HG02943 (cell line): ENCODE measurements at regions not wholly inside any gene's neighbourhood (a gene's known extent, or its start where the extent isn't known, plus 50 kb on each side); places are given as distances from the start of the nearest gene placed in this dataset.

Experiments used
- ATAC-seq: cut with Tn5 transposase; IDR thresholded peaks from one replicate; pipeline ENCODE4 v1.9.1; 2021; ENCODE audit warnings: mild to moderate bottlenecking, low read depth, moderate library complexity; ENCODE audit not compliant: unreplicated experiment

- ATAC-seq, result no peak
These were observed 923.4 kb downstream of the REEP3 start for GRCh38 chr10:64444564-64444963.

GRCh38 chr10:64449603-64450002 lies 928.4 kb downstream of the REEP3 start:
- no peak for ATAC-seq

DNA sequence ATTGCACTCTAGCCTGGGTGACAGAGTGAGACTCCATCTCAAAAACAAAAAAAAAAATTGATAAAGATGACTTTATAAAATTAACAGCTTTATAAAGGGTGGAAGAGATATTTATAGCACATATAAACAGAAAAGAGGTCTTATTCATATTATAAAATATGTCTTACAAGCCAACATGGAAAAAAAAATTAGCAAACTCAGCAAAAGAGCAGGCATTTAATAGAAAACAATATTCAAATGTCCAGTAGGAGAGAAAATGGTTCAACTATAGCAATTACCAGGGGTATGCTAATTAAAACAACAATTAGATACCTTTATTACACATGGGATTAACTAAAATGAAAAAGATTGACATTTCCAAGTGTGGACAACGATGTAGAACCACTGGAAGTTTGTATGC lies 929.1 kb downstream of the REEP3 start:
- ATAC-seq, result no peak

- no peak for ATAC-seq
These were observed 933.8 kb downstream of the REEP3 start for GRCh38 chr10:64454962-64455361.

- no peak for ATAC-seq
These were observed 937.1 kb downstream of the REEP3 start for GRCh38 chr10:64458306-64458705.

DNA sequence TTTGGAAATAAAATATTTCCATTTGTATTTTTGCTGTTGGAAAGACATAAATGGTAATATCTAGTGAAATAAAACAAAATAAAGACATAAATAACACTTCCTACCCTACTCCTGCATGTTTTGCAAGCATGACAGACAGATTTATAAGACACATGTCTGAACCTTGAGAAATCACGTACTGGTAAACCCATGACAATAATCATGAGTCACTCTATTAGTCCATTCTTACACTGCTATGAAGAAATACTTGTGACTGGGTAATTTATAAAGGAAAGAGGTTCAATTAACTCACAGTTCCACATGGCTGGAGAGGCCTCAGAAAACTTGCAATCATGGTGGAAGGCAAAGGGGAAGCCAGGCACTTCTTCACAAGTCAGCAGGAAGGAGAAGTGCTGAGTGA lies 942.2 kb downstream of the REEP3 start:
- no peak for ATAC-seq

- no peak for ATAC-seq
These were observed 944.5 kb downstream of the REEP3 start for GRCh38 chr10:64465653-64466052.

DNA sequence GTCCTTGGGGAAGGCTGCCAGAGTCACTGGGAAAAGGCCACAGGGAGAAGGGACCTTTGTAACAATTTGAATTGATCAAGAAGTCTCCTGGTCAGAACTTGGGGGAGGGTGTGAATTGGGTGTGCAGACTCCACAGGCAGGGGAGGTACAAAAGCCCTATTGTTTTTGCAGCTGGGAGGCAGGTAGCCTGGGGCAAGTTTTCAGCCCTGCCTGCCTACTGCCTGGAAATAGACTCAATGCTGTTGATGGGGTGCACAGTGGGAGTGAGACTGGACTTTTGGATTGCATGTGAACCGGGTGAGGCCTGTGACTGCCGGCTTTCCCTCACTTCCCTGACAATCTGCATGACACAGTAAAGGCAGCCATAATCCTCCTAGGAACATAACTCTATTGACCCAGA lies 947.0 kb downstream of the REEP3 start:
- ATAC-seq, result no peak

DNA sequence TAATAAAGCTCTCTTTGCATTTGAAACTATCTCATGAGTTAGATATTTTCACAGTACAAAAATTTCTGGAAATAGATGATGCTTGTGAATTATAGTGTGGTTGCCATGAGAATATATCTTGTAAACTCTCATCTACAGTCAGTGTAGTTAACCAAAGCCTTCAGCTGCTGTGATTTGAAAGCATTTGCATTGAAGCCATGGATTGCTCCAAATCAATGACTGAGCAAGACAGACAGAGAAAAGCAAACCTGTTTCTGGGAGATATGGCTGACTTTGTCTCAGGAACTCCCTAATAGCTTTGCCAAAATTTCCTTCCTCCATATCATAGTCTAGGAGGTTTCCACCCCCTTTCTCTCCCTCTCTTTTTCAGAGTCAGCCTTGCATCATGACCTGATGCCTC lies 955.3 kb downstream of the REEP3 start:
- ATAC-seq, result no peak

GRCh38 chr10:64477791-64478190 lies 956.6 kb downstream of the REEP3 start:
- ATAC-seq, result no peak

GRCh38 chr10:64484811-64485330 lies 963.7 kb downstream of the REEP3 start:
- ATAC-seq, result no peak

- no peak for ATAC-seq
These were observed 964.9 kb downstream of the REEP3 start for GRCh38 chr10:64486149-64486548.

GRCh38 chr10:64486901-64487300 lies 965.7 kb downstream of the REEP3 start:
- ATAC-seq, result no peak

GRCh38 chr10:64494901-64495300 lies 973.7 kb downstream of the REEP3 start:
- ATAC-seq, result no peak

DNA sequence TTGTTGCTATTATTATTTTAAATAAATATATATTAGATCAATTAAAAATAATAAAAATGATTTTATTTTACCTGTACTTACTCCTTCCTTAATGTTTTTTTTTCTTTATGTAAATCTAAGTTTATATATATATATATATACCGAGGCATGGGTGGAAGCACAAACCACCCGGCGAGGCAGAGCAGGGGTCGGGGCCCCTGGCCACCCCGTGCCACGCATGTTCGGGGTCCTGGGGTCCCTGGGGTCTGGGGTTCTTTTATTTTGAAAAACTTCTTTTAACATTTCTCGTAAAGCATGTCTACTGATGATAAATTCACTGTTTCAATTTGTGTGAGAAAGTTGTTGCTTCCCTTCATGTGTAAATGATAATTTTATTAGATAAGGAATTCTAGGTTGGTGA lies 976.1 kb downstream of the REEP3 start:
- ATAC-seq, result no peak

DNA sequence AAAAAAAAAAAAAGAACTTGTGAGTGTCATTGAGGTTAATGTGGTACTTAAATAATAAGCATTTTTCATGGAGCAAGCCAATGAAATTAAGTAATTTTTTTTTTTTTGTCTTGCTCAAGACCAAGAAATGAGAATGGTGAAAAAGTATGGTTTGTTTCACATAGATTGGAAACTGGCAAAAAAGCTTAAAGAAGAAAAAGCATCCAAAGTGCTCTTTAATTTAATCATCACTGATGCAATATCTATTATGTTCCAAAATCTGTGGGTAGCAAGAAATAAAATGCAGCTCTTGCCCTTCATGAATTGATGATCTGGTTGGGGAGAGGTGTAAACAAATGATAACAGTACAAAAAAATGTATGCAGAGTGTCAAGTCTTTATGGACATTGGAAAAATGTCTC lies 980.6 kb downstream of the REEP3 start:
- ATAC-seq, result no peak

DNA sequence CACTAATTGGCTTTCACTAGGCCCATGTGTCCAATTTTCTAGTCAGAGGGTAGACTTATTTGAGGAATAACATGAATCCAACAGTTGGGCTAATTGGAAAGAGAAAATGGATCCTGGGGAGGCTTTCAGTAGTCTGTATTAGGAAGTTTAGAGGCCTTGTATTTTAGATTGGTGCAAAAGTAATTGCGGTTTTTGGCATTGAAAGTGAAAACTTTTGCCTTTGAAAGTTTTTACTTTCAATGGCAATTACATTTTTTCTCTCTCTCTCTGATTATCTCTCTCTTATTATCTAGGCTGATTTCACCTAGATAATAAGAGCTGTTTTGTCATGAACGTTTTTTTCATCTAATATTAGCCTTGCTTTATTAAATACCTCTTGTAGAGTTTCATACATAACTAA lies 981.7 kb downstream of the REEP3 start:
- no peak for ATAC-seq

DNA sequence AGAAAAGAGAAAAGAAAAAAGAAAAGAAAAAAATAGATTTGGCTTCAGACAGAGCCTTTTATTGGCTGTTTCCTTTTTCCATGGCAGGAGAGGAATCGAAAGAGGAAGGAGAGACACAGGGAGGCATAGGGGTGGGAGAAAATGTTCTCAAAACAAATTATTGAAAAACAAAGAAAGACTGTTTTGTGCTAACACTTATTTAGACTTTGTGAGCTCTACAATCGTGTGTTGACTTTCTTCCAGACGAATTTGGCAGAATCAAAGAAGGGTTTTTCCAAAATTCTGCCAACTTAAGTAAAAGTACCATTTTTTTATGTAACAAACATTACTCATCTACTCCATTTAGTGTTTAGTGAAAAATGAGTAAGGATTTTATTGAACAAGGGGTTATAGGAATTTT lies 982.2 kb downstream of the REEP3 start:
- no peak for ATAC-seq

DNA sequence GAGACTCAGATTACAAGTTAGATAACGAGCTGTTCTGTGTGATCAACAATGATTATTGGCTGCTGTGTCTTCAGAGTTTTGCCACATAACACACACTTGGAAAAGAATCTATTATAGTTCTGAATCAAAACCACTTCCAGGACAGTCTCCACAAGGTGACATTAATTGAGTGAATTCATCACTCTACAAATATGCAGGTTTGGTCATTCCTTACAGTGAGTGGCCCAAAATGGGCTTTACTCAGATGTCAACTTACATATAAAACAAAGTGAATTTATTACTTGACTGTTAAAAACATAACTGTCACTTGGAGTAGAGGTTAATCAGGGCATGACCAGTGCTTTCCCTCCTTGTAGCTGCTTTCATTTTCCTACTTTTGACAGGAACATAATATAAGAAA lies 984.3 kb downstream of the REEP3 start:
- no peak for ATAC-seq

- ATAC-seq, result no peak
These were observed 985.8 kb downstream of the REEP3 start for GRCh38 chr10:64506963-64507362.

DNA sequence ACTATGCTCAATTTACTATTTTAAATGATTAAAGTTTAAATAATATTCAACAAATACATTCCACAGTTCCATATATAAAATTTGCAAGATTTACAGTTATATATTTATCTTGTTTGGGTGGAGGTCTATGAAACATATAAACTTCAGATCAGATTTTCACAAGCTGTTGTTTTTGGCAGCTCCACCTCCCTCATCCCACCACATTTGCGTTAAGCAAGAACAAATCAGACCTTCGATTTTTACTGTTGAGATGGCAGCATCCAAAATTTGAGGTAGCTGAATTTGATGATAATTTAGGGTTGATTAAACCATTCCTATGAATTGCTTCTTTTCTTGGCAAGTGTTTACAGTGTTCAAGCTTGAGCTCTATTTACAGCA lies 986.4 kb downstream of the REEP3 start:
- no peak for ATAC-seq

- ATAC-seq, result no peak
These were observed 986.9 kb downstream of the REEP3 start for GRCh38 chr10:64508029-64508661.
